GM12878 (cell line): ENCODE measurements at regions not wholly inside any gene's neighbourhood (a gene's known extent, or its start where the extent isn't known, plus 50 kb on each side); places are given as distances from the start of the nearest gene placed in this dataset.

Experiments used
- CBFB ChIP-seq: IDR thresholded peaks from 2 replicates; pipeline ENCODE4 v1.6.1; 2016; ENCODE audit warnings: antibody characterized with exemption, low read depth
- TF ChIP-seq, protein P1 (sequence below): IDR thresholded peaks from 2 replicates; pipeline ENCODE4 v1.6.1; 2012; ENCODE audit warnings: low read depth, low read length, improper control_type of control experiment
- TF ChIP-seq, protein P2 (sequence below): IDR thresholded peaks from 2 replicates; pipeline ENCODE4 v1.6.1; 2012; ENCODE audit warnings: low read depth, low read length, improper control_type of control experiment
- TF ChIP-seq, protein P3 (sequence below), 3 experiments: IDR thresholded peaks in 2 of 3; conservative IDR thresholded peaks in 1 of 3; 2 replicates each; pipeline ENCODE4 v1.5.1; 2011; ENCODE audit warnings: low read depth in 3 of 3, low read length in 3 of 3, mild to moderate bottlenecking in 3 of 3, control low read depth in 2 of 3, moderate library complexity in 2 of 3, inconsistent platforms in 1 of 3, mixed read lengths in 1 of 3; ENCODE audit not compliant: control insufficient read depth in 2 of 3, insufficient read depth in 1 of 3; ENCODE audit errors: extremely low read depth in 1 of 3

DNA sequence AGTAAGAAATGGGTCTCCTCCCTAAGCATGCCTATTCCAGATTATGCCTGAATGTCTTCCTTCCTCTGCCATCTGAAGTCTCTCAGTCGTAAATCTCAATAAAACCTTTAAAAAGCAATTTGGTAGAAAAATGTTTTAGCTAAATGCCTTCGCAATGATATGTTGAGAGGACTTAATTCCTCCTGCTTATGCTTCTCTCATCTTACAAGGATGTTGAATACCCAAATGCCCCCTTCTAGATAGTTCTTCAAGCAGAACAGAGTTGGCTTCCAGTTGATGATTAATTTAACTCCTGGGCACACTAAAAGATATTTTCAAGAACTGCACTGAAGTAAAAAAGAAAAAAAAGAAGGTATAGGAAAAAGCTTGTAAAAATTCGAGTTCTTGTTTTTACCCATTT, 275.0 kb upstream of the SPTLC3 start:
- TF ChIP-seq, protein P1, sequence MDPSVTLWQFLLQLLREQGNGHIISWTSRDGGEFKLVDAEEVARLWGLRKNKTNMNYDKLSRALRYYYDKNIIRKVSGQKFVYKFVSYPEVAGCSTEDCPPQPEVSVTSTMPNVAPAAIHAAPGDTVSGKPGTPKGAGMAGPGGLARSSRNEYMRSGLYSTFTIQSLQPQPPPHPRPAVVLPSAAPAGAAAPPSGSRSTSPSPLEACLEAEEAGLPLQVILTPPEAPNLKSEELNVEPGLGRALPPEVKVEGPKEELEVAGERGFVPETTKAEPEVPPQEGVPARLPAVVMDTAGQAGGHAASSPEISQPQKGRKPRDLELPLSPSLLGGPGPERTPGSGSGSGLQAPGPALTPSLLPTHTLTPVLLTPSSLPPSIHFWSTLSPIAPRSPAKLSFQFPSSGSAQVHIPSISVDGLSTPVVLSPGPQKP, result no peak
- TF ChIP-seq, protein P2, sequence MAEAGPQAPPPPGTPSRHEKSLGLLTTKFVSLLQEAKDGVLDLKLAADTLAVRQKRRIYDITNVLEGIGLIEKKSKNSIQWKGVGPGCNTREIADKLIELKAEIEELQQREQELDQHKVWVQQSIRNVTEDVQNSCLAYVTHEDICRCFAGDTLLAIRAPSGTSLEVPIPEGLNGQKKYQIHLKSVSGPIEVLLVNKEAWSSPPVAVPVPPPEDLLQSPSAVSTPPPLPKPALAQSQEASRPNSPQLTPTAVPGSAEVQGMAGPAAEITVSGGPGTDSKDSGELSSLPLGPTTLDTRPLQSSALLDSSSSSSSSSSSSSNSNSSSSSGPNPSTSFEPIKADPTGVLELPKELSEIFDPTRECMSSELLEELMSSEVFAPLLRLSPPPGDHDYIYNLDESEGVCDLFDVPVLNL, result no peak
- no peak for TF ChIP-seq CBFB
- TF ChIP-seq, protein P3, sequence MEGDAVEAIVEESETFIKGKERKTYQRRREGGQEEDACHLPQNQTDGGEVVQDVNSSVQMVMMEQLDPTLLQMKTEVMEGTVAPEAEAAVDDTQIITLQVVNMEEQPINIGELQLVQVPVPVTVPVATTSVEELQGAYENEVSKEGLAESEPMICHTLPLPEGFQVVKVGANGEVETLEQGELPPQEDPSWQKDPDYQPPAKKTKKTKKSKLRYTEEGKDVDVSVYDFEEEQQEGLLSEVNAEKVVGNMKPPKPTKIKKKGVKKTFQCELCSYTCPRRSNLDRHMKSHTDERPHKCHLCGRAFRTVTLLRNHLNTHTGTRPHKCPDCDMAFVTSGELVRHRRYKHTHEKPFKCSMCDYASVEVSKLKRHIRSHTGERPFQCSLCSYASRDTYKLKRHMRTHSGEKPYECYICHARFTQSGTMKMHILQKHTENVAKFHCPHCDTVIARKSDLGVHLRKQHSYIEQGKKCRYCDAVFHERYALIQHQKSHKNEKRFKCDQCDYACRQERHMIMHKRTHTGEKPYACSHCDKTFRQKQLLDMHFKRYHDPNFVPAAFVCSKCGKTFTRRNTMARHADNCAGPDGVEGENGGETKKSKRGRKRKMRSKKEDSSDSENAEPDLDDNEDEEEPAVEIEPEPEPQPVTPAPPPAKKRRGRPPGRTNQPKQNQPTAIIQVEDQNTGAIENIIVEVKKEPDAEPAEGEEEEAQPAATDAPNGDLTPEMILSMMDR (IDR thresholded peaks at IDR 0.05 in 2 of 3, conservative IDR thresholded peaks at IDR 0.05 in 1 of 3; ENCODE audit: control insufficient read depth in 2 of 3, extremely low read depth in 1 of 3, insufficient read depth in 1 of 3, low read depth in 3 of 3, low read length in 3 of 3), result no peak
